Smooth muscle cell (in vitro differentiated cells): ENCODE measurements at regions not wholly inside any gene's neighbourhood (a gene's known extent, or its start where the extent isn't known, plus 50 kb on each side); places are given as distances from the start of the nearest gene placed in this dataset.

ENCODE experiments used
- DNase-seq: peaks from one replicate; lab custom pipeline; 2025; ENCODE audit not compliant: unreplicated experiment; lab: John Stamatoyannopoulos, UW
- H2AFZ ChIP-seq: fragments of 200-600 bp; sonication (generic); 2 replicates; pipeline ENCODE4 v1.6.0; 2016; ENCODE audit warnings: antibody characterized with exemption, low read depth, mild to moderate bottlenecking
- H3F3A ChIP-seq: fragments of 200-600 bp; sonication (generic); 2 replicates; pipeline ENCODE4 v1.6.0; 2017; ENCODE audit warnings: antibody characterized with exemption, low read depth
- H3K27ac ChIP-seq: fragments of 200-600 bp; sonication (generic); 2 replicates; pipeline ENCODE4 v1.5.1; 2016; ENCODE audit warnings: low read depth, mild to moderate bottlenecking
- H3K27me3 ChIP-seq: fragments of 200-600 bp; sonication (generic); 2 replicates; pipeline ENCODE4 v1.6.1; 2016; ENCODE audit warnings: low read depth, mild to moderate bottlenecking
- H3K36me3 ChIP-seq: fragments of 200-600 bp; sonication (generic); 2 replicates; pipeline ENCODE4 v1.5.1; 2016; ENCODE audit warnings: low read depth
- H3K4me1 ChIP-seq: fragments of 200-600 bp; sonication (generic); 2 replicates; pipeline ENCODE4 v1.5.1; 2016; ENCODE audit warnings: low read depth
- H3K4me2 ChIP-seq: fragments of 200-600 bp; sonication (generic); 2 replicates; pipeline ENCODE4 v1.6.0; 2016; ENCODE audit warnings: mild to moderate bottlenecking
- H3K4me3 ChIP-seq: fragments of 200-600 bp; sonication (generic); 2 replicates; pipeline ENCODE4 v1.5.1; 2016; ENCODE audit warnings: mild to moderate bottlenecking
- H3K79me2 ChIP-seq: fragments of 200-600 bp; sonication (generic); 2 replicates; pipeline ENCODE4 v1.6.0; 2016; ENCODE audit warnings: low read depth, mild to moderate bottlenecking
- H3K9ac ChIP-seq: fragments of 200-600 bp; sonication (generic); 2 replicates; pipeline ENCODE4 v1.6.0; 2016; ENCODE audit warnings: low read depth
- H3K9me3 ChIP-seq: fragments of 200-600 bp; sonication (generic); replicated peaks from 2 replicates; pipeline ENCODE4 v1.5.1; 2016; ENCODE audit warnings: low read depth
- H4K20me1 ChIP-seq: fragments of 200-600 bp; sonication (generic); 2 replicates; pipeline ENCODE4 v1.6.0; 2016; ENCODE audit warnings: low read depth
- CTCF ChIP-seq: fragments of 200-600 bp; sonication (generic); IDR thresholded peaks from 2 replicates; pipeline ENCODE4 v1.5.1; 2017; ENCODE audit warnings: borderline replicate concordance, mild to moderate bottlenecking, antibody characterized with exemption; ENCODE audit not compliant: insufficient read depth, poor library complexity, severe bottlenecking
- WGBS: methylation state at CpG from one replicate; pipeline ENCODE4 v1.1.7; 2016; ENCODE audit warnings: low lambda C conversion rate; 5-methylcytosine and 5-hydroxymethylcytosine counted together

- no peak for TF ChIP-seq CTCF
- no peaks in the 10 kb centered on the region for H3K9me3 ChIP-seq
- no peak for DNase-seq
- WGBS, result 82% methylated on average over 3 of the region's 3 CpGs
- peaks cover 16% of the 10 kb centered on the region for H3K4me1 ChIP-seq
- peaks cover 10% of the 10 kb centered on the region for H3F3A ChIP-seq
- no peaks in the 10 kb centered on the region for H4K20me1 ChIP-seq
- H3K4me2 ChIP-seq, result peak overlapping the region; percentile 17
- H2AFZ ChIP-seq, result no peak overlapping the region
- H3K27me3 ChIP-seq, result no peaks in the 10 kb centered on the region
- no peak overlapping the region for H3K4me3 ChIP-seq
- H3K79me2 ChIP-seq, result no peaks in the 10 kb centered on the region
- no peak overlapping the region for H3K9ac ChIP-seq
- H3K36me3 ChIP-seq, result no peaks in the 10 kb centered on the region
- H3K27ac ChIP-seq, result peak overlapping the region; percentile 79
Observed at GRCh38 chr12:67761566-67761965, 113.0 kb downstream of the DYRK2 start.

- TF ChIP-seq CTCF, result no peak
- Histone ChIP-seq H2AFZ (no peak overlapping the region), H3K4me1 (peaks cover 16% of the 10 kb centered on the region), H3K27ac (no peak overlapping the region), H3K9me3 (no peaks in the 10 kb centered on the region), H4K20me1 (no peaks in the 10 kb centered on the region), H3K36me3 (no peaks in the 10 kb centered on the region), H3K27me3 (no peaks in the 10 kb centered on the region), H3K4me3 (no peak overlapping the region), H3K79me2 (no peaks in the 10 kb centered on the region), H3K4me2 (no peak overlapping the region), H3K9ac (no peak overlapping the region), H3F3A (peaks cover 5% of the 10 kb centered on the region)
- DNase-seq, result no peak
- 96% methylated on average over 3 of the region's 3 CpGs for WGBS
Observed at GRCh38 chr12:67764055-67764454, 115.5 kb downstream of the DYRK2 start.

GRCh38 chr12:67764946-67765619, 116.5 kb downstream of the DYRK2 start:
- WGBS, result 98% methylated on average over 5 of the region's 5 CpGs
- H3K9me3 ChIP-seq, result no peaks in the 10 kb centered on the region
- no peaks in the 10 kb centered on the region for H3K36me3 ChIP-seq
- no peak for TF ChIP-seq CTCF
- no peak overlapping the region for H3K9ac ChIP-seq
- no peaks in the 10 kb centered on the region for H3F3A ChIP-seq
- H3K27me3 ChIP-seq, result no peaks in the 10 kb centered on the region
- peak overlapping the region; percentile 80 for H3K27ac ChIP-seq
- peaks cover 10% of the 10 kb centered on the region for H3K4me1 ChIP-seq
- no peak for DNase-seq
- no peak overlapping the region for H2AFZ ChIP-seq
- H4K20me1 ChIP-seq, result no peaks in the 10 kb centered on the region
- no peak overlapping the region for H3K4me3 ChIP-seq
- no peak overlapping the region for H3K4me2 ChIP-seq
- no peaks in the 10 kb centered on the region for H3K79me2 ChIP-seq
